NB4 (cell line): ENCODE measurements at regions not wholly inside any gene's neighbourhood (a gene's known extent, or its start where the extent isn't known, plus 50 kb on each side); places are given as distances from the start of the nearest gene placed in this dataset.

Experiments used
- DNase-seq: peaks from one replicate; pipeline ENCODE4 v3.0.0; 2010; ENCODE audit warnings: low read depth
- H3K4me3 ChIP-seq: one replicate; pipeline ENCODE4 v1.5.1; 2011; ENCODE audit warnings: mild to moderate bottlenecking, low read depth, low read length, moderate library complexity
- CTCF ChIP-seq: IDR thresholded peaks from one replicate; pipeline ENCODE4 v1.5.1; 2012; ENCODE audit warnings: low read depth, low read length
- MAX ChIP-seq: IDR thresholded peaks from 2 replicates; pipeline ENCODE4 v1.6.1; 2011; ENCODE audit warnings: low read depth, low read length
- MYC ChIP-seq: IDR thresholded peaks from 2 replicates; pipeline ENCODE4 v1.6.1; 2011; ENCODE audit warnings: low read depth, low read length
- POLR2A ChIP-seq: IDR thresholded peaks from 2 replicates; pipeline ENCODE4 v1.6.1; 2011; ENCODE audit warnings: mild to moderate bottlenecking; ENCODE audit not compliant: insufficient read length; ENCODE audit errors: extremely low read depth

GRCh38 chr11:80990885-80991284 lies 1550.1 kb upstream of the TENM4 start:
- no peak overlapping the region for H3K4me3 ChIP-seq
- no peak for TF ChIP-seq POLR2A
- TF ChIP-seq MYC = no peak
- no peak for TF ChIP-seq MAX
- TF ChIP-seq CTCF = no peak
- no peak for DNase-seq

- no peak for DNase-seq
- no peak for TF ChIP-seq MAX
- no peak for TF ChIP-seq CTCF
- TF ChIP-seq POLR2A = no peak
- no peak for TF ChIP-seq MYC
- no peak overlapping the region for H3K4me3 ChIP-seq
Measured at GRCh38 chr11:80987171-80987570, 1546.3 kb upstream of the TENM4 start.

- no peak overlapping the region for H3K4me3 ChIP-seq
- no peak for DNase-seq
- TF ChIP-seq POLR2A = no peak
- no peak for TF ChIP-seq MYC
- no peak for TF ChIP-seq CTCF
- TF ChIP-seq MAX = no peak
Measured at GRCh38 chr11:80986421-80987074, 1545.7 kb upstream of the TENM4 start.

- peak; percentile 11 for DNase-seq
Measured at GRCh38 chr11:80980227-80980626, 1539.4 kb upstream of the TENM4 start.

GRCh38 chr11:80973786-80974185 lies 1533.0 kb upstream of the TENM4 start:
- H3K4me3 ChIP-seq = no peak overlapping the region
- TF ChIP-seq POLR2A = no peak
- no peak for TF ChIP-seq CTCF
- no peak for DNase-seq

More at GRCh38 chr11:80980227-80980626, 1539.4 kb upstream of the TENM4 start:
- H3K4me3 ChIP-seq = no peak overlapping the region
- TF ChIP-seq MYC (no peak), POLR2A (no peak), CTCF (no peak), MAX (no peak)

GRCh38 chr11:80970037-80970436 lies 1529.2 kb upstream of the TENM4 start:
- no peak for DNase-seq
- no peak overlapping the region for H3K4me3 ChIP-seq
- TF ChIP-seq CTCF (no peak), POLR2A (no peak), MAX (no peak), MYC (no peak)
